HG03108 (cell line): ENCODE measurements at regions not wholly inside any gene's neighbourhood (a gene's known extent, or its start where the extent isn't known, plus 50 kb on each side); places are given as distances from the start of the nearest gene placed in this dataset.
A peak's percentile ranks its signal among the peaks of the same experiment; 100 is the strongest.
"Not testable (repeated sequence)": the region's sequence is repeated elsewhere in the genome, so short reads cannot be mapped to it uniquely, and the experiment has no call there.

Experiments
- ATAC-seq: cut with Tn5 transposase; IDR thresholded peaks from one replicate; pipeline ENCODE4 v1.9.1; 2021; ENCODE audit warnings: moderate library complexity; ENCODE audit not compliant: unreplicated experiment

DNA sequence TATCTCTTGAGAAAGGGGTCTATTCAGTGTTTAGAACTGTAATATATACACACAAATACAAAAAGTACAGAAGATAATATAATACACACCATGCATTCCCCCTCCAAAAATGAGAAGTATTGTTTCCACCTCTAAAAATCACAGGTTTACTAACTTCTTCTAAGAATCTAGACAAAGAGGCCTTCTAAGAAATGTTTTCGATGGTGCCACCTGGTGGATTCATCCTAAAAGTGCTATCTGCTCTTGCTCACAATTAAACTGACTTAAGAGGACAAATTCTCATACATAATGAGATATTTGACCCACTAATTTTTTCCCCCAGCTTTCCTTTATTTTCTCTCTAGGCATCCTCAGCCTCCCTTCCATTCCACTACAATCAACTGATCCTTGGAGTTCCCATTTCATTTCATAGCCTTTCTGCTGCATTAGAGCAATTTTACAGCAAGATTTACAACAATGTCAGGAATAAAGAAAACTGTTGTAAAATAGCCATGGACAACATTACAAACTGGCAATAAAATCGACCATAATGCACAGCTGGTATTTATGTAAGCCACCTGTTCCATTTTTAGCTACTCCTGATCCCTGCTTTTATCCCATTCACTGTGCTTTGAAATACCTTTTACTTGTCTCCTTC is 124.6 kb downstream of the ARRDC4 start:
- ATAC-seq, result no peak

DNA sequence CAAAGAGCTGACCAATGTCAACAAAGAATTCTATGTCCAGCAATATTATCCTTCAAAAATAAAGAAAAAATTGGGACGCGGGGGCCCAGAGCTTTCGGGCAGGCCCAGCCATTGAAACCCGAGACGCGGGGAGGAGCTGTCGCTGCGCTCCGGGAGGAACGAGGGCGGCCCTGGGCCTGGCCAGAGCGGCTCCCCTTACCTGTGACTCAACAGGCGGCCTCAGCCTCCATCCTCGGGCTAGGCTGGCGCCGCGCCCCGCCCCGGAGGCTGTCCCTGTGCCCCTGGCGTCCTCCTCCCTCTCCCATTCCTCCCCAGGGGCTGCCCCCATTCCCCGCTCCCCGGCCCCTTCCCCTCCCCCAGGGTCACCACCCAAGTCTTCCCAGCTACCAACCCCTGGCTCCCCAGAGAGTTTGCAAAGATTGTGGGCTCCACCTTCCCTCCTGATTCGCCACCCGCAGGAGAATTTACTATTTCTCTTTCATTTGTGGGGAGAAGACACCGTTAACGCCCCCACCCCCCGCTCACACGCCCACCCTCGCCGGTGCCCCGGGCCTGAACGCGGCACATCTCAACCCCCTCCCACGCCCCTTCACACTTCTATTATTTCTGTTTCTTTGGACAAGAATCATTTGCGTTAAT is 127.9 kb downstream of the ARRDC4 start:
- peak; percentile 92 for ATAC-seq

DNA sequence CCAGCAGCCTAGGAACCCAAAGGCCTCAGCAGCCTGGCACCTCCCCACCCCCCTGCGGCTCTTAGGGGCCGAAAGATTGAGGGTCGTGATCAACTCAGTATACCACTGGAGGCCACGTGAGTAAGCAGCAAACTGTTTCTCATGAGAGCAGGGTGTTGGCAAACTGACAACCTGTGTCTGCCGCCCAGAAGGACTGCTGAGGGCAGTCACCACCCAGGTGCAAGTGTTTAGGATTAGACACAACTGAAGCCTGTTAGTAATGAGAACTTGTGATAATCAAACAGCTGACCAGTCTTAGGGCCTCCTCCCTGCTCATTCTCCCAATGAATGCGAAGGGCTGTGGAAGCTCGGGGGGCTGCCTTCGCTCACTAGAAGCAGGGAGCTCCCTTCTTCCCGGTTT is 128.8 kb downstream of the ARRDC4 start:
- ATAC-seq, result not testable (repeated sequence)

DNA sequence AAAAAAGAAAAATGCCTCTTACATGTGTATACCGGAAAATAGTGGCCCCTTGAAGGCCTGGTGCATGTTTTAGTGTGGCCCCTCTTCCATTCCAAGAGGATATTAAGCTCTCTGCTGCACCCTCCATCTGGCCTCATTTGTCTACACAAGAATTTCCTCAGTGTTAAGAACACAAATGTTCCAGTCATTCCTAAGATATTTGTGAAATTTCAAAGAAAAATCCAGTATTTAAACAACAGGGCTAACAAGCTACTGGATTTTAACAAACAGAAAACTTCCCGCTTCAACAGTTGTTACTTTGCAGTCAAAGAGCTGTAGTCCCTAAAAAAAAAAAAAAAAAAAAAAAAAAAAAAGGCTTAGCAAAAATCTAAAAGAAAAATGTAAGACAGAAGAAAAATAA is 137.5 kb downstream of the ARRDC4 start:
- ATAC-seq, result not testable (repeated sequence)

DNA sequence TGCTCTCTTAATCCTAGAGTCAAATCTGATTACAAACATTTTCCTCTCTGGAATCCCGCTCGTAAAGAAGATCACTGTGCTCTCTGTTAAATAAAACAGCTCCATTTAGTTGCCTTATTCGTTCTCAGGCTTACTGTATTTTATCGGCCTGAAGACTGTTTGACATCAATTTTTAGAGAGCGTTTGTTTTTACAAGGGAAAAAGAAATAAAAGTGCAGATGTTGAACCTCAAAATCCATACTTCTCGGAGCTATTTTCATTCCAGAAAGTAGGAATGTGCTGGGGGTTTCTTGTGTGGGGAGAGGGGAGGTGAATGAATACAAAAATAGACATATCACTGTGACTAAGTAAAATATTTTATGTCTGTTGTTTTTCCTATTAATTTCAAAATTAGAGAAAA is 140.1 kb downstream of the ARRDC4 start:
- ATAC-seq, result not testable (repeated sequence)

DNA sequence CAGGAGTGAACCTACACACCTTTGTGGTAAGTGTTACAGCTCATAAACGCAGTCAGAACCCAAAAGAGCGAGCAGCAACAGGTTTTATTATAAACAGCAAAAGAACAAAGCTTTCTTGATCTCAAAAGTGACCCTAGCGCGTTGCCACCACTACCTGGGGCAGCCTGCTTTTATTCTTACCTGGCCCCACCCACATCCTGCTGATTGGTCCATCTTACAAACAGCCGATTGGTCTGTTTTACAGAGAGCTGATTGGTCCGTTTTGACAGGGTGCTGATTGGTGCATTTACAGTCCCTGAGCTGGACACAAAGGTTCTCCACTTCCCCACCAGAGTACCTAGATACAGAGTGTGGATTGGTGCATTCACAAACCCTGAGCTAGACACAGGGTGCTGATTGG is 143.1 kb downstream of the ARRDC4 start:
- ATAC-seq, result no peak

DNA sequence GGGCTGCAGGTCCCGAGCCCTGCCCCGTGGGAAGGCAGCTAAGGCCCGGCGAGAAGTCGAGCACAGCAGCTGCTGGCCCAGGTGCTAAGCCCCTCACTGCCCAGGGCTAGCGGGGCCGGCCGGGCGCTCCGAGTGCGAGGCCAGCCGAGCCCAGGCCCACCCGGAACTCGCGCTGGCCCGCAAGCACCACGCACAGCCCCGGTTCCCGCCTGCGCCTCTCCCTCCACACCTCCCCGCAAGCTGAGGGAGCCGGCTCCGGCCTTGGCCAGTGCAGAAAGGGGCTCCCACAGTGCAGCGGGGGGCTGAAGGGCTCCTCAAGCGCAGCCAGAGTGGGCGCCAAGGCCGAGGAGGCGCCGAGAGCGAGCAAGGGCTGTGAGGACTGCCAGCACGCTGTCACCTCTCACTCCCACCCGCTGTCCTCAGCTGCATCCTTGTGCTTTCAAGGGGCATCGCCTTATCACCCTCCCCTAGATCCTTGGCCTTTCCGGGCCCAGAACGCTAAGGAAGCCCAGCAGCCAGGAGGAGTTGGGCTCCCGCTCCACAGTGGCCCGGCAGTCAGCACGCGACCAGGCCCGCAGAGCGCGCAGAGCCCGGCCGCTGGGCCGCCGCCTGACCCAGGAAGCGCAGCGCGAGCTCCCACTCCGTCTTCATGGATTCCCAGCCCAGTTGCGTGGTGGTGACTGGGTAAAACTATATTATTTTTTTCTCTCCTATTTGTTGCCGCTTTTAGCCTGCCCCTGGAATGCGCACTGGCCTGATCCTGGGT is 144.1 kb downstream of the ARRDC4 start:
- not testable (repeated sequence) for ATAC-seq

DNA sequence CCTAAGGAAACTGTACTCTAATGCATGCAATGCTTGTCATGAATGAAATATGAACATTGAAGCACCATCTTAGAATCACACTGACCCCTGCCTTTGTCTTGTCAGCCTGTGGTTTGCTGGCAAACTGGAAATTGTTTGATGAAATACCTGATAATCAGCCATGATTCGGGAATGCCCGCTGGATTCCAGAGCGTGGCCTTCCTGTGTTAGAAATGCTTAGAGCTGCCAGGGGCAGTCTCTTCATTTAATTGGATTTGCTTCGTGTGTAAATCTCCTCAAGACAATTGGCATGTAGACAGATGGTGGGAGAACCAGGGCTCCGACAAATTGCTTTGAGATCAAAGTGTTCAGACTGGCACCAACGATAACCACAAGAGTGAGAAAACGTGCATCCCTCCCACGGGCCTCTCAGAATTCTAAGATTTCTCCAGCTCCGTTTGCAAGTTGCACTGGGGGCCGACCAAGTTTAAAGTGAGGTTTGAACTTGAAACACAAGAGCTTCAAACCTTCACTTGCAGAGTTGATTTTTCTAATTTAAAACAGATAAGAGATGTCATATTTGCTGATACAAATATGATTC is 146.2 kb downstream of the ARRDC4 start:
- ATAC-seq, result not testable (repeated sequence)

DNA sequence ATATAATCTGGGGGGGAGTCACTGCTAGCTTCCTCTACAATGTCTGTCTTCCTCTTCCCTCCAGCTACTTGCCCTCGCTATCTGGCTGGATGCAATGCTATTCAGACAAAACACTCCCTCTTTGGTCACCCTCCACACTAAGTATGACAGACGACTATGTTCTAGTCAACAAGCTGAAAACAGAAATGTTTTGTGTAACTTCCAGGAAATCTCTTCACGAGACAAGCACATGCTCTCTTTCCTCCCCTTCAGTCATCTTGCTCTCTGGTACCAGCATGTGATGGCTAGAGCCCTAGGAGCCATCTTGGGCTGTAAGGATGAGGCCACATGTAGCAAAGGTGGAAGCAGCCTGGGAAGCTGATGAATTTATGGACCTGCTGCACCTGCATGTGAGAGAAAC is 151.3 kb downstream of the ARRDC4 start:
- ATAC-seq, result no peak

DNA sequence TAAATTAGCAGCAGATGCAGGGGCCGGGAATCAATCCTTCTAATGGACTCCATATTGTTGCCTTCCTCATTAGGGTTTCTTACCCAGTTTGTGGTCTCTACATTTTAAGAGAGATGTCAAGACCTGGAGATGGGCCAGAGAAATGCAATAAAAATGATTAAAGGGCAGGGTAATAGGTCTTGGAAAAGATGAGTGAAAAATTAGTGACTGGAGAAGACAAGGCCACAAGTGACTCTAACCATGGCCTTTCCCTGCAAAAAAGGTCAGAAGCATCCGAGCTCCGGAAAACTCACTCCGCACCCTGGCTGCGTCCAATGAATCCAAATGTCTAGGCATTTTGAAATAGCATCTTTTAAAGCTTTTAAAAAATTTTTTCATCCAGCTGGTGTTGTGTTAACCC is 152.8 kb downstream of the ARRDC4 start:
- no peak for ATAC-seq

DNA sequence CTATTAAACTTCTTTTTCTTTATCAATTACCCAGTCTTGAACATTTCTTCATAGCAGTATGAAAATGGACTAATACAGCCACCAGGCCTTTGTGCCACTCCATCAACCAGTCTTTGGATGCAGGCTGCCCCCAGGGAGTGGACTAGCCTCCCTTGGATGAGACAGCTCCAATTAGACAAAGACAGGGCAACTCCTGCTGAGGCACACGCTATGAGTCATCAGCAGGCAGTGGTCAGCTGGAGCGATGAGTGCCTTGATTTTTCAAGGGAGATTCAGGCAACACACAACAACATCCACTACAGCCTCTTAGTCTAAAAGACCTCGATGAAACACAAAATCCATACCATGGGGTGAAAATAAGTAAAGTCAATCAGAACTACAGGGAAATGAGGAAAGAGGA is 160.1 kb downstream of the ARRDC4 start:
- no peak for ATAC-seq

DNA sequence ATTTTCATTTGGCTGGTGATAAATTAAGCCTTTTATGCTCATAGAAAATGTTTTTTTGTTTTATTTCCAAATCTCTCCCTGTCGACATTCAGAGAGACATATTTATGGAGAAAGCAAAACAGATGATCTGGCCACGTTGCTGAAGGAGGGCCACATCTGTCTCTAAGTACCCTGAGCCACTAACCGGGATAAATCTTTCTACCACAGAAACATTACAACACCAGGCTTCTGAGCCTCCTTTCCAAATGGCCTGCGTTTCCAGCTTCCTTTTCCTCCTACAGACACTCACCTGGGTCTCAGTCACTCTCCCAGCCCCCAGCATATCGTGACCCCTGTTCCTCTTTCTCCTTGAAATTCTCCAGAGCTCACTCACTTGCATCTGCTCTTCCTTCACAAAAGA is 161.0 kb downstream of the ARRDC4 start:
- no peak for ATAC-seq

DNA sequence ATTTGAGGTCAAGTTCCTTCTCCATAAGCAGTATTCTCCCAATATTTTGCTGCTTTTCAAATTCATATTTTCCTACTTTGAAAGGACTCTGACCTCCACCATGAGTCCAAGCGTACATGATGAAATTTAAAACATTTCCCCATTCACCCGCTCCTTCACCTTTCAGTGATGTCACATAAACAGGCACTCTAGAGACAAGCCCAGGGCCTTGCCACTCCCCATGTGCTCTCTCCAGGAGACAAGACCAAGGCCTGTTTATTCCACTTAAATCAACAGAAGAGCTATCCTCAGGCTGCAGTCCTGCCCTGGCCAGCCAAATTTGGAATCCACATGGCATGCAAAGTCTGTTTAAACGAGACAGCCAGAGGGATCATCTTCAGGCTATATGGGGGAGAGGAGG is 161.5 kb downstream of the ARRDC4 start:
- ATAC-seq, result no peak

DNA sequence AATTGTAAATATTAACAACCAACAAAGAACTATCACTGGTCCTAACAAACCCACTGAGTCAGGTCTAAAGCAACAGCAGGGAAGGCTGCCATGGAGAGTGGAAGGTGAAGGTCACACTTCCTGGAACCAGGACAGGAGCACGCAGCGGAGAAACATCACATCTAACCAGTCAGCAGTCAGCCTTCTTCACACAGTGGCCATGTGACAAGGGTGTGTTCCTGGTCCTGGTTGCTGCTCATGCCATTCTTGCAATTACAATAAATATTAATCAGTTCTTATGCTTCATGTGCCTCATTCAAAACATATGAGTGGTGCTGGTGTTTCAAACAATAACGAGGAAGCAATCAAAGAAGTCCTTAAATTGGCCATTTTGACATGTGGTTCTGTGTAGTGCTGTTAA is 162.8 kb downstream of the ARRDC4 start:
- no peak for ATAC-seq

DNA sequence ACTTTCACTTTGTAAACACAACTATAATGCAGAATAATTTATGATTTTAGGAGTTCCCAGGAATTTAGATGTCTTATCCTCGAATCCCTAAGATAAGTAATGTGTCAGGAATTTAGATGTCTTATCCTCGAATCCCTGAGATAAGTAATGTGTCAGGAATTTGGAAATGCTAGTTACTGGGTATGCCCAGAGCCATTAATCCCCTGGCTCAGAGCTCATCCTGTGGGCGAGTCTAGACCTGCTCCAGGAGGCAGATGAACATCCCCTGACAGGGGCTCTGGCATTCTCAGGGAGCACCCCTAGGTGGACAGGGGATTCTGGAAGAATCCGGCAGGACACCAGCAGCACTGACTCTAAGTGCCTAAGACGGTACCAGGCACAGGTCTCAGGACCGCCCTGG is 163.3 kb downstream of the ARRDC4 start:
- ATAC-seq, result no peak

DNA sequence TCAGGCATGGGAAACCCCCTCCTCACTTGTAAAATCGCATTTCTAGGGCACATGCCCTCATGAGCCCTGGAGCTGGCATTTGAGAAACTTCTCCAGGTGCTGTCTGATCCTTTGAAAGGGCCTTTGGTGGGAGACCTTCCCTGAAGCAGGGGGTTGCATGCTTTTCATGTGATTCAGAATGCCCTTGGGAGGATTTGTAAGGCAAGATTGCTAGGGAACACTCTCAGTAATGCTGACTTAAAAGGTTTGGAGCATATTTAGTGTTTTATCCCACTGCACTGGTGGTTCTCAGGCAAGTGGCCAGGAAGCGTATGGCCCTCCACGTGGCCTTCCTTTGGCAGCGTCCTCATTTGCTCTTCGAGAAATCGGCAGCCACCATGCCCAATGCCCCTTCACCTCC is 164.1 kb downstream of the ARRDC4 start:
- no peak for ATAC-seq

DNA sequence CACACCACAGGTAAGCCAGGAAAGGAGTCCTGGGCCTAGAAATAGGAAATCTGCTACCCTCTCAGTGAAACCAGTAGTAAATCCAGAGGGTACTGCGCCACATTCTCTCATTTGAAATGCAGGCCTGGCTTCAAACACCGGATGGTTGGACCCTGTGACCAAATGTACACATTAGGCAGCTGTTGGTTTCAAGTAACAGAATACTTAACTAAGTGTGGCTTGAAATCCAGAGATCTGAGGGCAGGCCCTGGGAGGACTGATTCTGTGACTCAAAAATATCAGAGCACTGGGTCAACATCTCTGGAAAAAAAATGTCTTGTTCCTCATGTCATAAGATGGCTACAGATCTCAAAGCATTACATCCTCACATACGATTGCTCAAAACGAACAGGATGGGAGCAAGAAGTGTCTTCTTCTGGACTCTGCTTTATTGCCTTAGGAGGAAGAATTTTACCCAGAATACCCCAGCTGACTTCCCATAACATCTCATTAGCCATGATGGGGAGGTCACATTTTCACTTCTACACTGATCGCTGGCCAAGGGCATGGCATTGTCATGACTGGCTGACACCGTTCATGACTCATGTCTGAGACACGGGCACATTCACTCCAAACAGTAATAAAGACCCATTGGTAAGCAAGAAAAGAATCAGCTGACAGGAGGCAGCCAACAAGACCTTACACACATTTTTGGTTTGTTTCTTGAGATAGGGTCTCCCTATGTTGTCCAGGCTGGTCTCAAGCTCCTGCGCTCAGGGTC is 166.0 kb downstream of the ARRDC4 start:
- no peak for ATAC-seq

DNA sequence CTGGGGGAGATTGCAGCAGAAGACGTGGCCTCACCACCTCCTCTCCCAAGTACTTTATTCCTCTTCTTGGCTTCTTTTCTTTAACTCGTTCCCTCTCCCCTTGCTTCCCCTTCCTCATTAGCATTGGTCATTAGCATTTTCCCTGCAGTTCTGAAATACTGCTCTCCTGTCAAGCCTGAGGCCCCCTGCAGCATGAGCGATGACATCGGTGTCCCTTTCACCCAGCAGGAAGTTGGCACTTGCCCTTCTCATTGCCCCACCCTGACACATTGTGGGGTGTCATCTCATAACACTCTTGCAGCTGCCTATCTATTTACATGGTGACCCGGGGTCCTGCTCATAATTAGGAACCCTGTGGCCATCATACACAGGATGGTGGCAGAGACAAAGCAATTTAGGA is 167.1 kb downstream of the ARRDC4 start:
- no peak for ATAC-seq

DNA sequence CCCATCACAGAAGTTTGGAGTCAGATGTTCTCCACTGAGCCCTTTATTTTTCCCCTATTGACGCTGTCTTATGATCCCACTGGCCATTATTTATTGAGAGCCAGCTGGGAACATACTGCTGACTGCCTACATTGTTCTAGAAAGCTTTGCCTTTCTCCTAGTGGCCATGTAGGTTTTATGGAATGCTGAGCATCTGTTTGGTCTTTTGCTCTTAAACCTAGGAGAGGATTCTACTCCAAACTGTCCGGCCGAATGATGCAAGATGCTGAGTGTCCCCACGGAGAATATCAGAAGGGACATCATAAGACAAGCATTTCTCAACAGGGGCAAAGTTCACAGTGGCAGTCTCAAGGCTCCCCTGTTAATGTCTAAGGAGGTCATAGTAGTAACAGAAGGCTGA is 171.4 kb downstream of the ARRDC4 start:
- ATAC-seq, result no peak

DNA sequence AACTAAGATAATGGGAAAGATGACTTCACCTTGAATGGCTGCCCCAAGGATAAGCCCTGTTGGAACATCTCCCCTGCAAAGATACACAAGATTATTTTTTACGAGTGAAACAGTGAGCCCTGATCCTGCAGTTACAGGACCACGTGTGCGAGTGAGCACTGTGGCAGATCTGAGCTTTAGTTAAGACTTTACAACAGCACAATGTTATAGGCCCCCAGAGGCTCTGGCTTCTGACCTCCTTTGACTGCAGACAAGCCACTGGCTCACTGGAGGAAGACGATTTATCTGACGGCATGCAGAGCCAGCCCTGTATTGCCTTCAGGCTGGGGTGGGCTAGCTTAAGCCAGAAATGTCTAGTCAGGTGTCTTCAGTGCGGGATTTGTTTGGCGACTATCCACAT is 174.4 kb downstream of the ARRDC4 start:
- ATAC-seq, result no peak

DNA sequence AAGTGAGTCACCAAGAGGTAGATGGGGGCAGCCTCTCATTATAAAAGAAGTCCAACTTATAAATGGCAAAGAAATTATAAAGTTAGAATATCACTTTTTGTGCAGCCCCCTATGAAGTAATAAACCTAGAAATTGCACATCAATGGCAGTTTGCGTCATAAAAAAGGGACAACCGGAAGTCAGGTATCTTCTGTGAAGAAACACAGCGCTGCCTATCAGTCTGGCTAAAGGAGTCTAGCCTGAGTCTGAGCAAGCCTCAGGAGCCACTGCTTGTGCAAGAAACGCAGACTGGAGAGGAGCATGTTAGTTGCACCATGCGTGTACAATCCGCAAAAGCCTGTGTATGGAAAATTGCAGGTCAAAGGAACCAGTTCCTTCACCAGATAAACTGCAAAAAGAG is 178.4 kb downstream of the ARRDC4 start:
- ATAC-seq, result no peak
